VCaP (cell line): ENCODE measurements at regions not wholly inside any gene's neighbourhood (a gene's known extent, or its start where the extent isn't known, plus 50 kb on each side); places are given as distances from the start of the nearest gene placed in this dataset.

Experiments used
- H3K27ac ChIP-seq: fragments of 450-650 bp; 2 replicates; pipeline ENCODE4 v1.5.1; 2017
- CTCF ChIP-seq: fragments of 450-650 bp; conservative IDR thresholded peaks from 2 replicates; pipeline ENCODE4 v1.5.1; 2017; ENCODE audit warnings: mild to moderate bottlenecking, moderate library complexity

GRCh38 chr6:139942331-139942730, 567.9 kb upstream of the CITED2 start:
- H3K27ac ChIP-seq = no peak overlapping the region
- no peak for TF ChIP-seq CTCF

- no peak overlapping the region for H3K27ac ChIP-seq
- TF ChIP-seq CTCF = no peak
These were observed 567.4 kb upstream of the CITED2 start for GRCh38 chr6:139941826-139942225.

- no peak for TF ChIP-seq CTCF
- no peak overlapping the region for H3K27ac ChIP-seq
These were observed 566.6 kb upstream of the CITED2 start for GRCh38 chr6:139940741-139941729.

- no peak for TF ChIP-seq CTCF
- no peak overlapping the region for H3K27ac ChIP-seq
These were observed 564.9 kb upstream of the CITED2 start for GRCh38 chr6:139939189-139939979.

GRCh38 chr6:139932671-139933070, 558.2 kb upstream of the CITED2 start:
- no peak overlapping the region for H3K27ac ChIP-seq
- no peak for TF ChIP-seq CTCF

- no peak for TF ChIP-seq CTCF
- H3K27ac ChIP-seq = no peak overlapping the region
These were observed 557.3 kb upstream of the CITED2 start for GRCh38 chr6:139931747-139932146.

GRCh38 chr6:139927742-139928305, 553.4 kb upstream of the CITED2 start:
- H3K27ac ChIP-seq = no peak overlapping the region
- TF ChIP-seq CTCF = no peak
